ENCODE measurements at regions not wholly inside any gene's neighbourhood (a gene's known extent, or its start where the extent isn't known, plus 50 kb on each side); places are given as distances from the start of the nearest gene placed in this dataset.

DNA sequence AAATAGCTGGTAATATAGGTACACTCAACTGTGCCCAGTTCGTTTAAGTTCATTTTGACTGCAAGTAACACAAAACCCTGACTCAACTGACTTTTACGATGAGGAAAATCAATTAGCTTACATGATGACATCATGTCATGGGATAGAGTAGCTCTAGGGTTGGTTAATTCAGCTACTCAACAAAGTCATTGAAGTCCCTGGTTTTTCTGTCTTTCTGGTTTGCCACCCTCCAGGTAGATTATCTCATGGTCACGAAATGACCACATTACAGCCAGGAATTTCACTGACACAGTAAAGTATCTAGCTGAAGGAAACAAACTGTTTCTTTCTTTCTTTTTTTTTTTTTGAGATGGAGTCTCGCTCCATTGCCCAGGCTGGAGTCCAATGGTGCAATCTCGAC lies 68.5 kb upstream of the FUT8 start:
- H3K36me3 ChIP-seq: no peaks in the 10 kb centered on the region
- no peak overlapping the region for H3K4me3 ChIP-seq
- H3K27me3 ChIP-seq: no peaks in the 10 kb centered on the region
- H3K27ac ChIP-seq: no peak overlapping the region
- H3K9me3 ChIP-seq (replicated peaks): no peaks in the 10 kb centered on the region
- no peaks in the 10 kb centered on the region for H3K4me1 ChIP-seq
- DNase-seq: no peak

DNA sequence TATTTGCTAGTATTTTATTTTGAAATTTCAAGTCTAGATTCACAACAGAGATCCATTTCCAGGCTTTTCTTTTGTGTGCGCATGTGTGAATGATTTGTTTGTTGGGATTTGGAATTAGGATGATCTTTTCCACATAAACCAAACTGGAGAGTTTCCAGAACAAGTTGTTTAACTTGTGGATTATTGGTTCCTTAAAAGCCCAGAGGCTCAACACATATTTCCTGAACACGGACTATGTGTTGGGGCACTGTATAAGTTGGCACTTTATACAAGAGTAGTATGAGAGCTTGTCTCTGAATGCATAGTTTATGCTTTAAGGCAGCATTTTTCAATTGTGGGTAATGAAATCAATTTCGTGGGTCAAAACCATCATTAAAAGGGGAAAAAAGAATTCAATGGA lies 67.3 kb upstream of the FUT8 start:
- H3K4me3 ChIP-seq: no peak overlapping the region
- DNase-seq: no peak
- H3K27ac ChIP-seq: no peak overlapping the region
- no peaks in the 10 kb centered on the region for H3K4me1 ChIP-seq
- no peaks in the 10 kb centered on the region for H3K27me3 ChIP-seq
- H3K36me3 ChIP-seq: no peaks in the 10 kb centered on the region
- H3K9me3 ChIP-seq (replicated peaks): no peaks in the 10 kb centered on the region

DNA sequence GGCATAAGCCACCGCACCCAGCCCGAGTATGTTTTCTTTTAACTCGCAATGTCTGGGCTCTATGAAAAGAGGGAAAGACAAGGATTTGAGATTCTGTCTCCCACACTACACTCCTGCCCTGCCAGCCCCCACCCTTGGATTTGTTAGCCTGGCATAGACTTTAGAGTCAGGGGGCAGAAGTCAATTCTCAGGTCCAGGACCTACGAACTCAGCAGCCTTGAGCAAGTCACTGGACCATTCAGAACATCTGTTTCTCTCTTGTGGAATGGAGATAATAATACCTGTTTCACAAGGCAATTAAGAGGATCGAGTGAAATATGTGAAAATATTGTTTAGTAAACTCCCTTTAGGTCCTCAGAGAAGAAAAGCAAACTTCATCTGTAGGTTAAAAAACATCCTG lies 66.1 kb upstream of the FUT8 start:
- Histone ChIP-seq H3K4me3 (no peak overlapping the region), H3K36me3 (no peaks in the 10 kb centered on the region), H3K27ac (no peak overlapping the region), H3K27me3 (no peaks in the 10 kb centered on the region), H3K4me1 (no peaks in the 10 kb centered on the region), H3K9me3 (replicated peaks) (no peaks in the 10 kb centered on the region)
- DNase-seq: no peak

DNA sequence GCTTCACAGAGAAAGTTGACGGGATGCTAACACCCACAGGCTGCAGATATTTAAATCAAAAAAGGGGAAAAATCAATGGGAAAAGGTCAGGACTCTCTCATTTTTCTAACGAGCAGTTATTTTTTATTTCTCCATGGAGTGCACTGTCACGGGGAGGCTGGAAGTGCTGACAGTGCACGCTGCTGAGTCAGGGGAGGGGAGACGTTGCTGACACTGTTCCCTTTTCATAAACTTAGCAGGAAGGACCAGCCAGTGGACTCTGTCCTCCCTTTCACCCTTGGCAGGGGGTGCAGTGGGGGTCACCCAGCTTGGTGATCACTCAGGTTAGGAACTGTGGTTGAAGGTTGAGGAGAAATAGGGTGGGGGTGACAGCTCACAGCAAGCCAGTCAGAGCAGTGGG lies 65.6 kb upstream of the FUT8 start:
- no peak for DNase-seq
- Histone ChIP-seq H3K9me3 (replicated peaks) (no peaks in the 10 kb centered on the region), H3K36me3 (no peaks in the 10 kb centered on the region), H3K27me3 (no peaks in the 10 kb centered on the region), H3K4me3 (no peak overlapping the region), H3K4me1 (no peaks in the 10 kb centered on the region), H3K27ac (no peak overlapping the region)

DNA sequence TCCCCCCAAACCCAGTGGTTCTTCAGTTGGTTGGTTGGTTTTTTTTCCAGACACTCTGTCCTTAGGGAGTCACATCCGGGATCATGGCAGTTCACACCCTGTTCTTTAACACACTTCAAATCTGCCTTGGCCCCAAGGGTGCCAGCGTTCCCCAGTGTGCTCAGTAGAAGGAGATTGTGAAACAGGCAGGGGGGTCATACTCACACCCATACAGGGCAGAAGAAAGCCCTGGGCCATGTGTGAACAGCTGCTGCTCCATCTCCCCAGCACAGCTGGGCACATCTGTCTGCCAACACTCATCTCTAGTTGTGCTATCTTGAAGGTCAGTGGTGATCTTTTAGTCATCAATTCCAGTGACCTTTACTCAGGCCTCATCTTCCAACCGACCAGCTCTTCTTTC lies 64.4 kb upstream of the FUT8 start:
- Histone ChIP-seq H3K27ac (no peak overlapping the region), H3K9me3 (replicated peaks) (no peaks in the 10 kb centered on the region)
- DNase-seq: no peak

DNA sequence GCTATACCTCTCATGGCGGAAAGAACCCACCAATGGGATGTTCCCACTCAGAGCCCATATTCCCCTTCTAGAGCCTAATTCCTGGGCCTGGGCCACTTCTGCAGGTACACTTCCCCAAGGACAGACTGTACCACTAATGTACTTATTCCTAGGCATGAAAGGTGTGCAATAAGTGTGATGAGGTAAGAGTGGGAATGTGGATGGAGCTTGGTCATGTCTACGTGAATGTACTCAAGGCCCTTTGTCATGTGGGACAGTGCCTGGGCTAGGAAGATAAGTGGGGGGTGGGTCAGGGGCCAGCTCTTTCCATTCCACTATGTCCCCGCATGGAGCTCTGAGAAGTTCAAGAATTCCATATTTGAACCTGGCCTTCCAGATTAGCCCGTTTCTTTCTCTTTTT lies 63.4 kb upstream of the FUT8 start:
- H3K4me1 ChIP-seq: no peaks in the 10 kb centered on the region
- H3K27me3 ChIP-seq: no peaks in the 10 kb centered on the region
- no peak overlapping the region for H3K27ac ChIP-seq
- no peaks in the 10 kb centered on the region for H3K36me3 ChIP-seq
- H3K9me3 ChIP-seq (replicated peaks): no peaks in the 10 kb centered on the region
- H3K4me3 ChIP-seq: no peak overlapping the region
- no peak for DNase-seq

More for the DNA sequence above, 64.4 kb upstream of the FUT8 start:
- Histone ChIP-seq H3K4me1 (no peaks in the 10 kb centered on the region), H3K36me3 (no peaks in the 10 kb centered on the region), H3K27me3 (no peaks in the 10 kb centered on the region), H3K4me3 (no peak overlapping the region)

DNA sequence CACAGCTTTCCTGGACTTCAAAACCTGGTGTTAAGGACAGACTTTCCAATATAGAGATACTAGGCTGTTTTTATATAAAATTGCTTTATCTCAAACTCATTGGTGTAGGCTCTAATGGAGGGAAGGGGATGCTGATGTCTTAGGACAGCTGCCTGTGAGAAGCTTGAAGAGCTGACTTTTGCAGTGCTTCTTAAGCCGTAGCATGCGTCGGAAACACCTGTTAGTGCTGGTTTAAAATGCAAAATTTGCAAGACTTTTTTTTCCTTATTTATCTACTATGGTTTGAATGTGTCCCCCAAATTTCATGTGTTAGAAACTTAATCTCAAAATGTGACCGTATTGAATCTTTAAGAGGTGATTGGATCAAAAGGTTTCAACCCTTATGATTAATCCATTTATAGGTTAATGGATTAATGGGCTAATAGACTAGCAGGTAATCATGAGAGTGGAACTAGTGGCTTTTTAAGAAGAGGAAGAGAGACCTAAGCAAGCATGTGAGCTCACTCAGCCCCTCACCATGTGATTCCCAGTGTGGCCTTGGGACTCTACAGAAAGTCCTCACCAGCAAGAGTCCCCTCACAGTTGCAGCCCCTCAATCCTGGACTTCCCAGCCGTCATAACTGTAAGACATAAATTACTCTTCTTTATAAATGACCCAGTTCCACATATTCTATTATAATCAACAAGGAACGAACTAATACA lies 60.9 kb upstream of the FUT8 start:
- no peak overlapping the region for H3K4me3 ChIP-seq
- no peaks in the 10 kb centered on the region for H3K36me3 ChIP-seq
- no peaks in the 10 kb centered on the region for H3K27me3 ChIP-seq
- no peak for DNase-seq
- no peaks in the 10 kb centered on the region for H3K9me3 ChIP-seq (replicated peaks)
- H3K27ac ChIP-seq: no peak overlapping the region
- no peaks in the 10 kb centered on the region for H3K4me1 ChIP-seq

DNA sequence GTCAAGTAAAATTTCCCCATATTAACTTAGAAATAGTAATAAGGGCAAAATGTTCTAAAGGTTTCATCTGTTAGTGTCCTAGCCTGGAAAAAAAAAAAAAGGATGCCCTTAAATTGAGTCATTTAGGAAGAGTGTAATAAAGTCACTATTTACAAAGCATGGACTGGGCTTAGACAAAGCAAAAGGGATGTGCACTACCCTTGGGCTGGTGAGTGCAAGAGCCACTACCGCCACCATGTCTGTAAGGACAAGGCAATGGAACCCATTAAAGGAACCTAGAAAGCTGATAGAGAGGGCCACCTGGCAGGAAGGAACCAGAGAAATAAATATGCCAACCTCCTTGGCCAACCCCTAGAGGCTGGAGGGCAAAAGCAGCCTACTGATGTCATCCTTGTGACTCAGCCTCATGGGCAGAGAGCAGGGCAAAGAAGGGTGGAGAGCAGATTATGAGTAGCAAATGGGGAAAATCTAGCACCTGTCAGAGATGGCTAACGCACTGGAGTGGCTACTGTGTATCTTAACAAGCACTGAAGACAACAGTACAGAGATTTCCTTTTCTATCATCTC lies 59.5 kb upstream of the FUT8 start:
- Histone ChIP-seq H3K4me3 (no peak overlapping the region), H3K9me3 (replicated peaks) (no peaks in the 10 kb centered on the region), H3K27me3 (no peaks in the 10 kb centered on the region), H3K27ac (no peak overlapping the region), H3K4me1 (no peaks in the 10 kb centered on the region), H3K36me3 (no peaks in the 10 kb centered on the region)
- peak in 1 of 2 experiments; percentile 4 for DNase-seq

DNA sequence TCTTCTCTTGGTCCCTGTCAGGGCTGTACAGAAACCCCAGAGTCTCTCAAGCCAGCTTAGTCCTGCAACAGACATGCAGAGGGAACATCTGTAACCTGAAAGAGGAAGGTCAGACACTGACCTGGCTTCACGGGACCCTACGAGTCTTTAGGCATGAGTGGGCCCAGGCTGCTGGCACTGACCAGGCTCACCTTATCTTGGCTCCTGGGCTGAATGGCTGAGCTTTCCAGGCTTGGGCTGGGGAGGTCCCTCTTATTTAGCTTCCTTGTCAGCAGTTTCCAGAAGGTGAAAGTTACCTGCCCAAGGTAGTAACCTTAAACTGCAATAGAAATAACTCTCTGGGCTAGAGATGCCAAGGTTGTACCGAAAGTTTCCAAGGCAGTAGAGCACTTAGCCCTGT lies 58.4 kb upstream of the FUT8 start:
- Histone ChIP-seq H3K9me3 (replicated peaks) (no peaks in the 10 kb centered on the region), H3K27me3 (no peaks in the 10 kb centered on the region), H3K36me3 (no peaks in the 10 kb centered on the region), H3K4me1 (no peaks in the 10 kb centered on the region), H3K4me3 (no peak overlapping the region), H3K27ac (no peak overlapping the region)
- DNase-seq: no peak

DNA sequence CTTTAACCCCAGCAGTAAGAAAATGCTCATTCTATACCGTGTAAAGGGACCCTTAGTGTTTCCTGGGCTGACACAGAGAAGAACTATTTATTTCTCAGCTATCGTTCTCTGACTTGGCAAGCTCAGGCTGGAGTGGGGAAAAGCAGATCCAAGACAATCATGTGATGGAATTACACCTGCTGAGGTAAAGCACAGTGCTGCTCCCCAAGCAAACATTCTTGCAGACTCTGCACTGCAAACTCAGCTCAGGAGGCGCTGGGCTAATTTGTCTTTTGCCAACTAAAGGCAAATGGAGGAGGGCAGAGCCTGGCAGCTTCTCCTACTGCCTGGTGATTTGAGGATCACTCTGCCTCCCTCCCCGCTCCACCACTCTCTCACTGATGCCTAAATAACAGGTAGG lies 57.8 kb upstream of the FUT8 start:
- H3K36me3 ChIP-seq: no peaks in the 10 kb centered on the region
- no peak overlapping the region for H3K4me3 ChIP-seq
- H3K27me3 ChIP-seq: no peaks in the 10 kb centered on the region
- no peaks in the 10 kb centered on the region for H3K4me1 ChIP-seq
- DNase-seq: no peak
- no peak overlapping the region for H3K27ac ChIP-seq
- no peaks in the 10 kb centered on the region for H3K9me3 ChIP-seq (replicated peaks)

DNA sequence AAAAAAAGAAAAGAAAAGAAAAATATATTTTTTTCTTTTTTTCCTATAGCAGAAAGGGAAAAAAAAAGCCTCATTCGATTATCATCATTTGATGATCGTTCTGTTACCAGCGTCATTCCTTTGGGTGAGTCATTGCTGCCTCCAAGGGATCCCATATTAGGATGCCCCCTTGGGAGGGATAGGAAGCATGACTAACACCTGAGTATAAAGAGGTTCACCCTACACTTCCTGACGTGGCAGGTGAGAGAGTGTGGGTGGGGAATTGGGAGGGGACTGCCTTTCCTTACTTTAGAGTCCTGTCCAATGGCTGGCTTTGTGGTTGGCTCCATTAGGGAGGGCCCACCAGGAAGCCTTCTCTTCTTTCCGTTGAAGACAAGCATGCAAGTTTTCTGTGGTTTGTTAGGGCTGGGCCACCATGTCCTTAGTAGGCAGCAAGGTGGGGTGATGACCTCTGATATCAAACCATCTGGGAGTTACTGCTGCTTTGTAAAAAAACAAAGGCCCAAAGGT lies 56.1 kb upstream of the FUT8 start:
- no peak overlapping the region for H3K4me3 ChIP-seq
- H3K27ac ChIP-seq: no peak overlapping the region
- DNase-seq: no peak
- no peaks in the 10 kb centered on the region for H3K27me3 ChIP-seq
- no peaks in the 10 kb centered on the region for H3K9me3 ChIP-seq (replicated peaks)
- H3K4me1 ChIP-seq: no peaks in the 10 kb centered on the region
- no peaks in the 10 kb centered on the region for H3K36me3 ChIP-seq

DNA sequence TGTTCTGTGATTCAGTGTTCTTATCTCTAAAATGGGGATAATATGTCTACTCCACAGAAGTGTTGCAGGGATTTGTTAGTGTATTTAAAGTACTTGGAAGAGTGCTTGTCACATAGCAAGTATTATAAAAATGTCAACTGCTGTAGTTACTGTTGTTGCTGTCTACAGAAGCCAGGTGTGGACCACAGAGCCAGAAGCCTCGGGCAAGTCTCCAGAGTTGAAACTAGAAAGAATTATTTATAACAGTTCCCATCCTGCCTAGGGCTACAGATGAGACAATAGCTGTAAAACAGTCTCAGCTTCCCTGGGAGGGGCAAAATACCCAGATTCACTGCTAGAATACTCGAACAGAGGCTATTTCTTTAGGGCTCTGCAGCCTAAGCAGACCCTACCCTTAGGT lies 55.4 kb upstream of the FUT8 start:
- no peaks in the 10 kb centered on the region for H3K36me3 ChIP-seq
- no peak overlapping the region for H3K4me3 ChIP-seq
- H3K4me1 ChIP-seq: no peaks in the 10 kb centered on the region
- DNase-seq: no peak
- no peaks in the 10 kb centered on the region for H3K27me3 ChIP-seq
- H3K9me3 ChIP-seq (replicated peaks): no peaks in the 10 kb centered on the region
- H3K27ac ChIP-seq: no peak overlapping the region

DNA sequence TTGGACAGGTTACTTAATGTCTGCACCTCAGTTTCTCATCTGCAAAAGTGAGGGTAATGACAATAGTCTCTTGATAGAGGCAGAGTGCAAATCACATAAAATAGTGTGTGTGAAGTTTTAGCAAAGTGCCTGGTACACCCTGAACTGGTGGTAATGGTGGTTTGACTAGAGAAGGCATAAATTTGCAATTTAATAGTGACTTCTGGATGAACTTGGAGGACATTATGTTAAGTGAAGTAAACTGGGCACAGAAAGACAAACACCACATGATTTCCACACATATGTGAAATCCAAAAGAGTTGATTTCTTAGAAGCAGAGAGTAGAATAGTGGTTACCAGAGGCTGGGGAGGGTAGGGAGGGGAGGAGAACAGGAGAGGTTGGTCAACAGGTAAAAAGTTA lies 54.8 kb upstream of the FUT8 start:
- DNase-seq: no peak
- Histone ChIP-seq H3K27ac (no peak overlapping the region), H3K27me3 (no peaks in the 10 kb centered on the region), H3K4me1 (no peaks in the 10 kb centered on the region), H3K36me3 (no peaks in the 10 kb centered on the region), H3K4me3 (no peak overlapping the region), H3K9me3 (replicated peaks) (no peaks in the 10 kb centered on the region)

DNA sequence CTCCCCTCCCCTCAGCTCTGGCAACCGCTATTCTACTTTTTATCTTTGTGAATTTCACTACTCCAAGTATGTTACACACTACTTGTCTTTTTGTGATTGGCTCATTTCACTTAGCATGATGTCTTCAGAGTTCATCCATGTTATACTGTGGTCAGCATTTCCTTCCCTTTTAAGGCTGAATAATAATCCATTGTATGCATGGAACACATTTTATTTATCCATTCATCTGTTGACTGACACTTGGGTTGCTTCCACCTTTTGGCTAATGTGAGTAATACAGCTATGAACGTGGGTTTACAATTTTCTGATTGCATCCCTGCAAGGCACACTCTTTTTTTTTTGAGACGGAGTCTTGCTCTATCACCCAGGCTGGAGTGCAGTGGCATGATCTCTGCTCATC lies 53.0 kb upstream of the FUT8 start:
- Histone ChIP-seq H3K9me3 (replicated peaks) (no peaks in the 10 kb centered on the region), H3K27me3 (no peaks in the 10 kb centered on the region), H3K4me1 (no peaks in the 10 kb centered on the region), H3K36me3 (no peaks in the 10 kb centered on the region), H3K27ac (no peak overlapping the region), H3K4me3 (no peak overlapping the region)
- DNase-seq: no peak

DNA sequence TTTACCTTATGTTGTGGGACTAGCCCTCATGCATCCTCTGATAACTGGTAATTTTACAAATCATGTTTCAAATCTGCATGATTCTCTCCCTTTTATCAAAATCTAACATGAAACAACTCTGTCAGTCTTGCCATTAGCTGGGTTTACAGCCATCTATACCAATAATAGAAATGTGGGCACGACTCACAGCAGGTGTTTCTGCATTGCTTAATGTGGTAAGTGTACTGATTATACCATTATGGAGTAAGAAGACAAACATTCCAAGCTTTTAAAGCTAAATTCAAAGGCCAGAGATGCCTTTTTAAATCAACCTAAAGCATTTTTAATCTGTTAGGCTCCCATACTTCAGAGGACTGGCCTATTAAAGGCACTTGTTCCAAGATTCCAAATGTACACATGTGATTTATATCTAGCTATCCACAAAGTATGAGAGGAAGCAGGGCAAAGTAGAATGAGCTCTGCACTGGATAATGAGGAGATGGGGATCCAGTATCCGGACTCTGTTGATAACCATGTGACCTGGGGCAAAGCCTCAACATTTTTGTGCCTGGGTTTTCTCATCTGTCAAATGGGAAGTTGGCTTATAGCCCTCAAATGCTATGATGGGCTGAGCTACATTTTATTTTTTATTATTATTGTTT lies 52.3 kb upstream of the FUT8 start:
- Histone ChIP-seq H3K27me3 (no peaks in the 10 kb centered on the region), H3K9me3 (replicated peaks) (no peaks in the 10 kb centered on the region), H3K4me1 (no peaks in the 10 kb centered on the region), H3K4me3 (no peak overlapping the region), H3K36me3 (no peaks in the 10 kb centered on the region), H3K27ac (no peak overlapping the region)
- no peak for DNase-seq

DNA sequence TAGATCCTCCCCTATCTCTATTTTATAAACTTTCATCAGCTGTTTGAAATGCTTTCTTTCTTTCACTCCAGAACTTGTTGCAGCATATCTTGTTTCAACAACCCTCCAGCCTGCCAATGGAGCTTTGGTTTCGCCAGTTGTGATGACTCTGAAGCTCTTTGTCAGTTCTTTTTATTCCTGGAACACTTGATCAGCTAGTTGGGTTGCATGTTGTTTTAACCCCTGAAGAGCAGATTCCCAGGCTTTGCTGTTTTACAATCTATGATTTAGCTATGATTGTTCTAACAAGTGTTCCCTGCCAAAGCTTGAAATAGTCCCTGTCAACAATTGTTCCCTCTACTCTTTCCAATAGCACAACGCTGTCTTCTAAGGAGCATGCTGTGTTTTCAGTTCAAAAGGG lies 50.6 kb upstream of the FUT8 start:
- Histone ChIP-seq H3K4me3 (no peak overlapping the region), H3K36me3 (no peaks in the 10 kb centered on the region), H3K4me1 (no peaks in the 10 kb centered on the region), H3K27ac (no peak overlapping the region), H3K9me3 (replicated peaks) (no peaks in the 10 kb centered on the region), H3K27me3 (no peaks in the 10 kb centered on the region)
- no peak for DNase-seq
